HG03039 (cell line): ENCODE measurements at regions not wholly inside any gene's neighbourhood (a gene's known extent, or its start where the extent isn't known, plus 50 kb on each side); places are given as distances from the start of the nearest gene placed in this dataset.
A peak's percentile ranks its signal among the peaks of the same experiment; 100 is the strongest.

ENCODE experiments used
- ATAC-seq: cut with Tn5 transposase; IDR thresholded peaks from one replicate; pipeline ENCODE4 v1.9.1; 2021; ENCODE audit warnings: mild to moderate bottlenecking, moderate library complexity; ENCODE audit not compliant: unreplicated experiment

GRCh38 chr5:136699651-136700050 lies 334.3 kb upstream of the TRPC7 start:
- no peak for ATAC-seq

GRCh38 chr5:136698970-136699369 lies 333.6 kb upstream of the TRPC7 start:
- ATAC-seq, result no peak

- ATAC-seq, result no peak
Measured at GRCh38 chr5:136694258-136694657, 328.9 kb upstream of the TRPC7 start.

GRCh38 chr5:136689552-136689951 lies 324.2 kb upstream of the TRPC7 start:
- no peak for ATAC-seq

GRCh38 chr5:136686192-136686872 lies 321.0 kb upstream of the TRPC7 start:
- ATAC-seq, result no peak

GRCh38 chr5:136682986-136683385 lies 317.6 kb upstream of the TRPC7 start:
- no peak for ATAC-seq

GRCh38 chr5:136679233-136679632 lies 313.9 kb upstream of the TRPC7 start:
- no peak for ATAC-seq

GRCh38 chr5:136677217-136677616 lies 311.9 kb upstream of the TRPC7 start:
- ATAC-seq, result no peak

- no peak for ATAC-seq
Measured at GRCh38 chr5:136676685-136677084, 311.3 kb upstream of the TRPC7 start.

GRCh38 chr5:136675769-136676168 lies 310.4 kb upstream of the TRPC7 start:
- no peak for ATAC-seq

- ATAC-seq, result no peak
Measured at GRCh38 chr5:136674178-136674577, 308.8 kb upstream of the TRPC7 start.

- ATAC-seq, result no peak
Measured at GRCh38 chr5:136667789-136668188, 302.4 kb upstream of the TRPC7 start.

- peak; percentile 68 for ATAC-seq
Measured at GRCh38 chr5:136666970-136667620, 301.8 kb upstream of the TRPC7 start.

GRCh38 chr5:136665331-136665730 lies 300.0 kb upstream of the TRPC7 start:
- no peak for ATAC-seq

GRCh38 chr5:136661026-136661425 lies 295.7 kb upstream of the TRPC7 start:
- ATAC-seq, result no peak

GRCh38 chr5:136656811-136657210 lies 291.5 kb upstream of the TRPC7 start:
- no peak for ATAC-seq

- no peak for ATAC-seq
Measured at GRCh38 chr5:136655468-136655867, 290.1 kb upstream of the TRPC7 start.

GRCh38 chr5:136646915-136647314 lies 281.6 kb upstream of the TRPC7 start:
- no peak for ATAC-seq

GRCh38 chr5:136642976-136643375 lies 277.6 kb upstream of the TRPC7 start:
- ATAC-seq, result no peak

GRCh38 chr5:136639616-136640015 lies 274.3 kb upstream of the TRPC7 start:
- no peak for ATAC-seq

- no peak for ATAC-seq
Measured at GRCh38 chr5:136638084-136638483, 272.7 kb upstream of the TRPC7 start.

GRCh38 chr5:136636001-136636400 lies 270.7 kb upstream of the TRPC7 start:
- ATAC-seq, result no peak

- no peak for ATAC-seq
Measured at GRCh38 chr5:136631186-136631585, 265.8 kb upstream of the TRPC7 start.
